ENCODE measurements at regions not wholly inside any gene's neighbourhood (a gene's known extent, or its start where the extent isn't known, plus 50 kb on each side); places are given as distances from the start of the nearest gene placed in this dataset.
"Not testable (repeated sequence)": the region's sequence is repeated elsewhere in the genome, so short reads cannot be mapped to it uniquely, and the experiment has no call there.

DNA sequence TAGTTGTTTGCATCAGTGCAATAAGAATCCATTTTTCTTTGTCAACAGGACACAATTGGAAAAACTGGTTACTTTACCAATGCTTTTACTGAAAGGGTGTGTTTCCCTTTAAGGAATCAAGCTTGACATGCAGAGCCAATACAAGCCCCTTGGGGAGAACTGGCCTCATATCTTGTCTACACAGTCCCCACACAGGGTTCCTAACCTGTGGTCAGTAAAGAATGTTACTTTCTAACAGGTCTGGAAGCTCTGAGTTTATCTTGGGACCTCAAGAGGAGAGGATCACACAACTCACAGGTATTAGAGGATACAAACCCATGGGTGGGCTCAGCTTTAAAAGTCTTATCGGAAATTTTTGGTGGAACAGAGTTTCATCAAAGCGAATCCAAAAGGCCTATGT is 78.1 kb upstream of the PRL start:
- TF ChIP-seq, protein P1, sequence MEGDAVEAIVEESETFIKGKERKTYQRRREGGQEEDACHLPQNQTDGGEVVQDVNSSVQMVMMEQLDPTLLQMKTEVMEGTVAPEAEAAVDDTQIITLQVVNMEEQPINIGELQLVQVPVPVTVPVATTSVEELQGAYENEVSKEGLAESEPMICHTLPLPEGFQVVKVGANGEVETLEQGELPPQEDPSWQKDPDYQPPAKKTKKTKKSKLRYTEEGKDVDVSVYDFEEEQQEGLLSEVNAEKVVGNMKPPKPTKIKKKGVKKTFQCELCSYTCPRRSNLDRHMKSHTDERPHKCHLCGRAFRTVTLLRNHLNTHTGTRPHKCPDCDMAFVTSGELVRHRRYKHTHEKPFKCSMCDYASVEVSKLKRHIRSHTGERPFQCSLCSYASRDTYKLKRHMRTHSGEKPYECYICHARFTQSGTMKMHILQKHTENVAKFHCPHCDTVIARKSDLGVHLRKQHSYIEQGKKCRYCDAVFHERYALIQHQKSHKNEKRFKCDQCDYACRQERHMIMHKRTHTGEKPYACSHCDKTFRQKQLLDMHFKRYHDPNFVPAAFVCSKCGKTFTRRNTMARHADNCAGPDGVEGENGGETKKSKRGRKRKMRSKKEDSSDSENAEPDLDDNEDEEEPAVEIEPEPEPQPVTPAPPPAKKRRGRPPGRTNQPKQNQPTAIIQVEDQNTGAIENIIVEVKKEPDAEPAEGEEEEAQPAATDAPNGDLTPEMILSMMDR (IDR thresholded peaks at IDR 0.05) = not testable (repeated sequence)
- TF ChIP-seq GATA3 (IDR thresholded peaks at IDR 0.05; ENCODE audit: borderline replicate concordance); POLR2AphosphoS2 (conservative IDR thresholded peaks at IDR 0.05; ENCODE audit: low read length); SREBF2 (IDR thresholded peaks at IDR 0.05); EP300 (IDR thresholded peaks at IDR 0.05); RFX5 (IDR thresholded peaks at IDR 0.05); BHLHE40 (IDR thresholded peaks at IDR 0.05; ENCODE audit: low read depth, low read length): not testable (repeated sequence)
